ENCODE measurements at regions not wholly inside any gene's neighbourhood (a gene's known extent, or its start where the extent isn't known, plus 50 kb on each side); places are given as distances from the start of the nearest gene placed in this dataset.

DNA sequence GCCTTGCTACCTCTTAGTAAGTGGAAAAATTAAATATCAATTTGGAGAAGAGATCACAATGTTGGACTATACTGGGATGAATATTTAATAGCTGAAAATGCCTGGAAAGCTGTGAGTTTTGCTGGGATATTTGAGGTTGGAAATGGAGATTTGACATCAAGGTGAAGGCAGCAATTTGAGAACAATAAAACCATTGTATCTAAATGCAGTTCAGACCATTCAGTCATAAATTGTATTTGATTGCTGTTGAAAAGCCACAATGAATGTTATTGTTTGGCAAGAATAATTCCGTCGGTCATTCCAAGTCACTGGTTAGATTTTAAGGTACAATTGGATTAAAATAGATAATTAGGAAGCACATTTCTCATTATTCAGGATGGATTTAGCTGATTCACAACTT lies 325.6 kb downstream of the HRH4 start:
- POLR2A ChIA-PET: no interaction called here
- ATAC-seq: no peak
- no peak for DNase-seq (ENCODE audit: low read depth in 1 of 2, low spot score in 1 of 2)
- Histone ChIP-seq H3K27ac (no peak overlapping the region), H3K4me2 (no peak overlapping the region), H3K9me3 (no peaks in the 10 kb centered on the region), H3K4me1 (no peaks in the 10 kb centered on the region), H3K4me3 (no peak overlapping the region)
- CTCF ChIA-PET: no interaction called here
- 61% methylated on average over 2 of the region's 2 CpGs for WGBS (ENCODE audit: missing lambda C conversion rate)
- TF ChIP-seq EP300 (IDR thresholded peaks at IDR 0.05) (no peak), POLR2A (IDR thresholded peaks at IDR 0.05; ENCODE audit: low read length) (no peak), MAFK (IDR thresholded peaks at IDR 0.05; ENCODE audit: partially characterized antibody) (no peak), BHLHE40 (IDR thresholded peaks at IDR 0.05; ENCODE audit: low read depth, low read length) (no peak), HOXA7 (CRISPR knock-in tag; IDR thresholded peaks at IDR 0.05) (no peak), FOSB (CRISPR knock-in tag; IDR thresholded peaks at IDR 0.05) (no peak), KDM1A (IDR thresholded peaks at IDR 0.05; ENCODE audit: low read depth) (no peak), ZC3H11A (IDR thresholded peaks at IDR 0.05) (no peak)
- TF ChIP-seq, protein P1, sequence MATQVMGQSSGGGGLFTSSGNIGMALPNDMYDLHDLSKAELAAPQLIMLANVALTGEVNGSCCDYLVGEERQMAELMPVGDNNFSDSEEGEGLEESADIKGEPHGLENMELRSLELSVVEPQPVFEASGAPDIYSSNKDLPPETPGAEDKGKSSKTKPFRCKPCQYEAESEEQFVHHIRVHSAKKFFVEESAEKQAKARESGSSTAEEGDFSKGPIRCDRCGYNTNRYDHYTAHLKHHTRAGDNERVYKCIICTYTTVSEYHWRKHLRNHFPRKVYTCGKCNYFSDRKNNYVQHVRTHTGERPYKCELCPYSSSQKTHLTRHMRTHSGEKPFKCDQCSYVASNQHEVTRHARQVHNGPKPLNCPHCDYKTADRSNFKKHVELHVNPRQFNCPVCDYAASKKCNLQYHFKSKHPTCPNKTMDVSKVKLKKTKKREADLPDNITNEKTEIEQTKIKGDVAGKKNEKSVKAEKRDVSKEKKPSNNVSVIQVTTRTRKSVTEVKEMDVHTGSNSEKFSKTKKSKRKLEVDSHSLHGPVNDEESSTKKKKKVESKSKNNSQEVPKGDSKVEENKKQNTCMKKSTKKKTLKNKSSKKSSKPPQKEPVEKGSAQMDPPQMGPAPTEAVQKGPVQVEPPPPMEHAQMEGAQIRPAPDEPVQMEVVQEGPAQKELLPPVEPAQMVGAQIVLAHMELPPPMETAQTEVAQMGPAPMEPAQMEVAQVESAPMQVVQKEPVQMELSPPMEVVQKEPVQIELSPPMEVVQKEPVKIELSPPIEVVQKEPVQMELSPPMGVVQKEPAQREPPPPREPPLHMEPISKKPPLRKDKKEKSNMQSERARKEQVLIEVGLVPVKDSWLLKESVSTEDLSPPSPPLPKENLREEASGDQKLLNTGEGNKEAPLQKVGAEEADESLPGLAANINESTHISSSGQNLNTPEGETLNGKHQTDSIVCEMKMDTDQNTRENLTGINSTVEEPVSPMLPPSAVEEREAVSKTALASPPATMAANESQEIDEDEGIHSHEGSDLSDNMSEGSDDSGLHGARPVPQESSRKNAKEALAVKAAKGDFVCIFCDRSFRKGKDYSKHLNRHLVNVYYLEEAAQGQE (IDR thresholded peaks at IDR 0.05): no peak
- TF ChIP-seq, protein P2, sequence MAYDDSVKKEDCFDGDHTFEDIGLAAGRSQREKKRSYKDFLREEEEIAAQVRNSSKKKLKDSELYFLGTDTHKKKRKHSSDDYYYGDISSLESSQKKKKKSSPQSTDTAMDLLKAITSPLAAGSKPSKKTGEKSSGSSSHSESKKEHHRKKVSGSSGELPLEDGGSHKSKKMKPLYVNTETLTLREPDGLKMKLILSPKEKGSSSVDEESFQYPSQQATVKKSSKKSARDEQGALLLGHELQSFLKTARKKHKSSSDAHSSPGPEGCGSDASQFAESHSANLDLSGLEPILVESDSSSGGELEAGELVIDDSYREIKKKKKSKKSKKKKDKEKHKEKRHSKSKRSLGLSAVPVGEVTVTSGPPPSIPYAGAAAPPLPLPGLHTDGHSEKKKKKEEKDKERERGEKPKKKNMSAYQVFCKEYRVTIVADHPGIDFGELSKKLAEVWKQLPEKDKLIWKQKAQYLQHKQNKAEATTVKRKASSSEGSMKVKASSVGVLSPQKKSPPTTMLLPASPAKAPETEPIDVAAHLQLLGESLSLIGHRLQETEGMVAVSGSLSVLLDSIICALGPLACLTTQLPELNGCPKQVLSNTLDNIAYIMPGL (CRISPR knock-in tag; IDR thresholded peaks at IDR 0.05; ENCODE audit: borderline replicate concordance): no peak
- no peak for FAIRE-seq

DNA sequence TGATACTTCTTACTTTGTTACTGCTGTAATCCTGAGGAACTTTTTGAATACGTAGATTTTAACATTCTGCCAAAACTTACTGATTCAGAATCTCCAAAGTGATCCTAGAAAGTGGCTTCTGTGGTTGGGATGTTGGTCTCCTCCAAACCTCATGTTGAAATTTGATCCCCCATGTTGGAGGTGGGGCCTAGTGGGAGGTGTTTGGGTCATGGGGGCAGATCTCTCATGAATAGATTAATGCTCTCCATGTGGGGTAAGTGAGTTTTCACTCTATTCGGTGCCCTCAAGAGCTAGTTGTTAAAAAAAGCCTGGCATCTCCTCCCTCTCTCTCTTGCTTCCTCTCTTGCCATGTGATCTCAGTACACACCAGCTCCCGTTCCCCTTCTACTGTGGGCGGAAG lies 329.9 kb downstream of the HRH4 start:
- ATAC-seq: no peak
- Histone ChIP-seq H3K4me1 (no peaks in the 10 kb centered on the region), H3K27ac (no peak overlapping the region), H3K4me2 (no peak overlapping the region), H3K9me3 (no peaks in the 10 kb centered on the region), H3K4me3 (no peak overlapping the region)
- ChIA-PET POLR2A (no interaction called here), CTCF (no interaction called here)
- TF ChIP-seq CEBPB (IDR thresholded peaks at IDR 0.05) (no peak), MAZ (IDR thresholded peaks at IDR 0.05; ENCODE audit: borderline replicate concordance, low read depth, low read length) (no peak), FOSB (CRISPR knock-in tag; IDR thresholded peaks at IDR 0.05) (no peak), JUNB (IDR thresholded peaks at IDR 0.05) (no peak), PHF8 (IDR thresholded peaks at IDR 0.05; ENCODE audit: borderline replicate concordance, low read depth) (no peak), HOXB13 (CRISPR knock-in tag; IDR thresholded peaks at IDR 0.05; ENCODE audit: low read depth) (no peak), CBX8 (IDR thresholded peaks at IDR 0.05) (no peak), SMC3 (IDR thresholded peaks at IDR 0.05) (no peak), RFX5 (IDR thresholded peaks at IDR 0.05) (no peak), FOXS1 (CRISPR knock-in tag; IDR thresholded peaks at IDR 0.05) (no peak), RAD21 (conservative IDR thresholded peaks at IDR 0.05 in 1 of 2, IDR thresholded peaks at IDR 0.05 in 1 of 2) (no peak), EHMT2 (IDR thresholded peaks at IDR 0.05; ENCODE audit: low read depth) (no peak), ZC3H11A (IDR thresholded peaks at IDR 0.05) (no peak), KDM1A (IDR thresholded peaks at IDR 0.05; ENCODE audit: low read depth) (no peak), NFE2L2 (conservative IDR thresholded peaks at IDR 0.05; ENCODE audit: low read length) (no peak), POLR2A (IDR thresholded peaks at IDR 0.05; ENCODE audit: low read length) (no peak), GATA3 (IDR thresholded peaks at IDR 0.05; ENCODE audit: borderline replicate concordance) (no peak)
- TF ChIP-seq, protein P3, sequence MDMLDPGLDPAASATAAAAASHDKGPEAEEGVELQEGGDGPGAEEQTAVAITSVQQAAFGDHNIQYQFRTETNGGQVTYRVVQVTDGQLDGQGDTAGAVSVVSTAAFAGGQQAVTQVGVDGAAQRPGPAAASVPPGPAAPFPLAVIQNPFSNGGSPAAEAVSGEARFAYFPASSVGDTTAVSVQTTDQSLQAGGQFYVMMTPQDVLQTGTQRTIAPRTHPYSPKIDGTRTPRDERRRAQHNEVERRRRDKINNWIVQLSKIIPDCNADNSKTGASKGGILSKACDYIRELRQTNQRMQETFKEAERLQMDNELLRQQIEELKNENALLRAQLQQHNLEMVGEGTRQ (IDR thresholded peaks at IDR 0.05): no peak
- DNase-seq (ENCODE audit: low read depth in 1 of 2, low spot score in 1 of 2): no peak
- WGBS (ENCODE audit: missing lambda C conversion rate): 0% methylated on average over 4 of the region's 4 CpGs
- FAIRE-seq: no peak

All from A549 (cell line).